ENCODE measurements at regions not wholly inside any gene's neighbourhood (a gene's known extent, or its start where the extent isn't known, plus 50 kb on each side); places are given as distances from the start of the nearest gene placed in this dataset.
"Not testable (repeated sequence)": the region's sequence is repeated elsewhere in the genome, so short reads cannot be mapped to it uniquely, and the experiment has no call there.

- H3K36me3 ChIP-seq (ENCODE audit: control insufficient read depth, insufficient read depth, low read length), result no peaks in the 10 kb centered on the region
- ChIA-PET POLR2A (no interaction called here), CTCF (no interaction called here)
- H3K4me1 Mint-ChIP-seq (ENCODE audit: low read depth, unreplicated experiment), result no peaks in the 10 kb centered on the region
- H3K9me3 ChIP-seq, result peaks cover 7% of the 10 kb centered on the region; the same call in 1 of the 2 replicates
- H3K4me1 ChIP-seq, result no peaks in the 10 kb centered on the region
- H3K27me3 ChIP-seq (replicated peaks; ENCODE audit: control insufficient read depth, insufficient read depth, low read length), result no peaks in the 10 kb centered on the region
- no TSS peak for BruUV-seq (replicated peaks)
- TF ChIP-seq CTCF (IDR thresholded peaks at IDR 0.05; ENCODE audit: insufficient read depth in 1 of 2, low read depth in 1 of 2, low read length in 1 of 2, severe bottlenecking in 1 of 2, unreplicated experiment in 1 of 2), result no peak
- intact Hi-C loops (cut with micrococcal nuclease; ENCODE audit: unreplicated experiment), result no loop called here
- H3K27ac Mint-ChIP-seq (ENCODE audit: unreplicated experiment), result no peak overlapping the region
- no peaks in the 10 kb centered on the region for H3K27me3 Mint-ChIP-seq (ENCODE audit: insufficient read depth, unreplicated experiment)
- no peak for DNase-seq
- peaks cover 32% of the 10 kb centered on the region for H3K9me3 Mint-ChIP-seq (ENCODE audit: unreplicated experiment)
- no peak overlapping the region for H3K4me3 Mint-ChIP-seq (ENCODE audit: unreplicated experiment)
- H3K36me3 Mint-ChIP-seq (ENCODE audit: insufficient read depth, unreplicated experiment), result no peaks in the 10 kb centered on the region
- H3K4me3 ChIP-seq (ENCODE audit: low read depth, low read length), result no peak overlapping the region
Measured at GRCh38 chr12:46647034-46647433, 178.8 kb downstream of the SLC38A4 start.

- H3K36me3 ChIP-seq (ENCODE audit: control insufficient read depth, insufficient read depth, low read length); H3K36me3 Mint-ChIP-seq (ENCODE audit: insufficient read depth, unreplicated experiment); POLR2A ChIA-PET; H3K9me3 ChIP-seq; BruUV-seq (replicated peaks); intact Hi-C loops (cut with micrococcal nuclease; ENCODE audit: unreplicated experiment); H3K4me3 ChIP-seq (ENCODE audit: low read depth, low read length); H3K27ac Mint-ChIP-seq (ENCODE audit: unreplicated experiment); H3K27me3 Mint-ChIP-seq (ENCODE audit: insufficient read depth, unreplicated experiment); H3K4me1 ChIP-seq; H3K4me3 Mint-ChIP-seq (ENCODE audit: unreplicated experiment); H3K4me1 Mint-ChIP-seq (ENCODE audit: low read depth, unreplicated experiment); H3K27me3 ChIP-seq (replicated peaks; ENCODE audit: control insufficient read depth, insufficient read depth, low read length); DNase-seq: not testable (repeated sequence)
- peaks cover 54% of the 10 kb centered on the region for H3K9me3 Mint-ChIP-seq (ENCODE audit: unreplicated experiment)
- CTCF ChIA-PET, result interaction anchor here (0.8 kb wide), 1 partner anchor 19 kb away, joined by 3 read pairs; no protein-coding TSS in a partner anchor
Measured at GRCh38 chr12:46641649-46642048, 184.1 kb downstream of the SLC38A4 start.

- Mint-ChIP-seq H3K27ac (ENCODE audit: unreplicated experiment) (no peak overlapping the region), H3K4me1 (ENCODE audit: low read depth, unreplicated experiment) (no peaks in the 10 kb centered on the region), H3K9me3 (ENCODE audit: unreplicated experiment) (peaks cover 39% of the 10 kb centered on the region), H3K36me3 (ENCODE audit: insufficient read depth, unreplicated experiment) (no peaks in the 10 kb centered on the region), H3K4me3 (ENCODE audit: unreplicated experiment) (no peak overlapping the region), H3K27me3 (ENCODE audit: insufficient read depth, unreplicated experiment) (no peaks in the 10 kb centered on the region)
- intact Hi-C loops (cut with micrococcal nuclease; ENCODE audit: unreplicated experiment), result no loop called here
- no peak overlapping the region for H3K4me3 ChIP-seq (ENCODE audit: low read depth, low read length)
- ChIA-PET POLR2A (no interaction called here), CTCF (no interaction called here)
- H3K27me3 ChIP-seq (replicated peaks; ENCODE audit: control insufficient read depth, insufficient read depth, low read length), result no peaks in the 10 kb centered on the region
- no TSS peak for BruUV-seq (replicated peaks)
- no peaks in the 10 kb centered on the region for H3K4me1 ChIP-seq
- H3K36me3 ChIP-seq (ENCODE audit: control insufficient read depth, insufficient read depth, low read length), result no peaks in the 10 kb centered on the region
- TF ChIP-seq CTCF (IDR thresholded peaks at IDR 0.05; ENCODE audit: insufficient read depth in 1 of 2, low read depth in 1 of 2, low read length in 1 of 2, severe bottlenecking in 1 of 2, unreplicated experiment in 1 of 2), result no peak
- no peak for DNase-seq
- H3K9me3 ChIP-seq, result peaks cover 7% of the 10 kb centered on the region; the same call in 1 of the 2 replicates
Measured at GRCh38 chr12:46635818-46636217, 190.0 kb downstream of the SLC38A4 start.
